NCI-H82 (cell line): ENCODE measurements at regions not wholly inside any gene's neighbourhood (a gene's known extent, or its start where the extent isn't known, plus 50 kb on each side); places are given as distances from the start of the nearest gene placed in this dataset.

ENCODE experiments used
- DNase-seq: peaks from one replicate; lab custom pipeline; 2025; lab: John Stamatoyannopoulos, UW

DNA sequence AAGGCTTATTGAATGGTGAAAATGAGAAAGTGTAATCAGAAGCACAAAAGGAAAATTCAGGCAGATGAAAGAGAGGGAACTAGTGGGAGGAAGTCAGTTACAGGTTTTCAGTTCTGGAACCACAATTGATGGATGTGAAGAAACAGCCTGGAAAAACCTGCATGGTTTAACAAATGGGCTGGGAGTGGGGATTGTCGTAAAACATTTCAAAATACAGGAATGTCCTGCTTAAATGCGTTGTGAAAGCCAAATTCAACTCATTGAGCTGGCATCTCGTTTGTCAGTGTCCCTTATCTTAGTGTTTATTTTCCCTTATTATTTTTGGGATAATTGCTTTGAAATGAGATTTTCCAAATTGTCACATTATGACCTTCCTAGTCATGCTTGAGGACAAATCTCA is 106.5 kb upstream of the RFC3 start:
- DNase-seq = no peak

DNA sequence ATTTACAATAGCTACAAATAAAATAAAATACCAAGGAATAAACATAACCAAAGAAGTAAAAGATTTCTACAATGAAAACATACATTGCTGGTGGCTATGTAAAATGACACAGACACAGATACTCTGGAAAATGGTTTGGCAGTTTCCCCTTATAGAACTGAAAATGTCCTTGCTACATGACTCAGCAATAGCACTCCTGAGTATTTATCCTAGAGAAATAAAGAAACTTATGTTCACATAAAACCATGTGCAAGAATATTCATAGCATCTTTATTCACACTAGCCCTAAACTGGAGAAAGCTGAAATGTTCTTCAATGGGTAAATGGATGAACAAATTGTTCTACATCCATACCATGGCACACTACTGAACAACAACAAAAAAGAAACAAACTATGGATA is 100.2 kb upstream of the RFC3 start:
- DNase-seq = no peak

- DNase-seq = no peak
Observed at GRCh38 chr13:33721724-33722123, 96.2 kb upstream of the RFC3 start.

GRCh38 chr13:33722216-33722915 is 95.6 kb upstream of the RFC3 start:
- no peak for DNase-seq

DNA sequence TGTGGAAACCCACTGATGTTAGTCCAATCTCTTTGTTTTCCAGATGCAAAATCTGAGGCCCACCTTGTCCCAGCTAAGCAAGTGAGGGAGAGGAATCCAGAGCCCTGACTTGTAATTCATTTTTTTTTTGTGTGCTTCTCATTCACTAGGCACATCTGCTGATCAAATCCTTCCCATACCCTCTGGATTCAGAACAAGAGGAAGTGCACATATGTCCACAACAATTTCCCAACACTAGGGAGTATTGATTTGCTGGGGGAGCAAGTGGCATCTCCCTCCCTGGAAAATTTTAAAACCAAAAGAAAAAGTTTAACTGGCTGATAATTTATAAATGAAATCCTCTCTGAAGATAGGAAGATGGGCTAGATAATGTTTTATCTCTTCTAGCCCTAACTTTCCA is 94.6 kb upstream of the RFC3 start:
- peak; percentile 14 for DNase-seq

- DNase-seq = peak; percentile 95
Observed at GRCh38 chr13:33723772-33724435, 94.0 kb upstream of the RFC3 start.

GRCh38 chr13:33725340-33725739 is 92.6 kb upstream of the RFC3 start:
- DNase-seq = no peak

- DNase-seq = no peak
Observed at GRCh38 chr13:33727297-33728083, 90.5 kb upstream of the RFC3 start.

DNA sequence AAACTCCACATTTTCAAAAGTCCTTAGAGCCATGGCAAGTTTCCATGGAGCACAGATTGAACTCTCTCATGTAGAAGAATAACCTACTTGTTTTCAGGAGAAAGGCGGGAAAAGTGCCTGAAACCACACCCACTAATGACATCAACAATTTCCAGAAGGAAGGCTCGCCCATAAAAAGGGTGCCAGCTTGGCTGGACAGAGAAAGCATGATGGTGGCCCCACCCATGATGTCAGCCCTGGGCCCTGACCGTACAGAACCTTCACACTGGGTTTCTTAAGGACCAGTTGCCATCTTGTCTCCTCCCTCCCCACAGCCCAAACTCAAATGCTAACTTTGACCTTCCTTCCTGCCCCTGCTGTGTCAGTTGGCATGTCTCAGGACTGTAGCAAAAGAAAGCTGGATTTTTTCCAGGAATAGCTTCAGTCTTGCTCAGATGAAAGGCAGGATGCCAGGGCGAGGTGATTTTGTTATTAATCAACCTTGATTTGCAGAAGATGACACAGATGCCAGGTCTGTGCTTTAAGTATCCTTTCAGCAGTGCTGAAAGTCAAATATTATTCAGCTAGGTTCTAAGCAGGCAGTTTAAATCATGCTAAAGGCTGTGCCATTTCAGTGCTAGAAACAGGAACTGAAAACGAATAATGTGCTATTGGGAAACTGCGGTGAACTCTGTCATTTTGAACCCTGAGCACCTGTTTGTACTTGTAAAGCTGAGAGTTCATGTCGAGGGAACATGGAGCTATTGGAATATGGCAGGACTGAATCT is 89.5 kb upstream of the RFC3 start:
- DNase-seq = no peak

- DNase-seq = no peak
Observed at GRCh38 chr13:33730147-33730546, 87.8 kb upstream of the RFC3 start.

GRCh38 chr13:33730619-33731018 is 87.3 kb upstream of the RFC3 start:
- no peak for DNase-seq

- no peak for DNase-seq
Observed at GRCh38 chr13:33735276-33735675, 82.7 kb upstream of the RFC3 start.

- no peak for DNase-seq
Observed at GRCh38 chr13:33739254-33739653, 78.7 kb upstream of the RFC3 start.

DNA sequence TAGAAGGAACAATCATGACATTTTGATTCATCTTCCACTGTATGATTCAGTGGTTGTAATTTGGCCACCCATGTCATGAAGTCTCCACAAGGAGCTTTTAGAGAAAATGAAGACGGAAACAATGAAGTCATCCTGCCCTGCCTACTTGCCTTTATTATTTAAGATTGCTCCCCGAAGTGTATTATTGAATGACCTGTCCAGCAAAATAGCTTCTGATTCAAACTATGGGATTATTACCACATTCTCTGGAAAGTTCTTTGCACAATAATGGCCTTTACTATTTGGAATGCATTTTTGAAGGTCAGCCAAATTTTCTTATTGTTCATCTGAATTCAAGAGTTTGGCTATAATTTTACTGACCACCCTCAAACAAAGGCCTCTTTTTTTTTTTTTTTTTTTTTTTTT is 77.8 kb upstream of the RFC3 start:
- no peak for DNase-seq

DNA sequence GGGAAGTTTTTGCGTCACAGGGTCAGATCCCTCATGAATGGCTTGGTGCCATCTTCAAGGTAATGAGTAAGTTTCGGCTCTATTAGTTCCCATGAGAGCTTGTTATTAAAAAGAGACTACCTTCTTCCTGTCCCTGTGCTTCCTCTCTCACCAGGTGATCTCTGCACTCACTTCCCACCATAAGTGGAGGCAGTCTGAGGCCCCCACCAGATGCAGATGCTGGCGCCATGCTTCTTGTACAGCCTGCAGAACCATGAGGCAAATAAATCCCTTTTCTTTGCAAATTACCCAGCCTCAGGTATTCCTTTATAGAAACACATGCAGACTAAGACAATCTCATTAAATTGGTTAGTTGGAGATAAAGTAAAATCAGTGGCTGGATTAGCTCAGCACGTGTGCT is 75.6 kb upstream of the RFC3 start:
- DNase-seq = peak; percentile 77

- no peak for DNase-seq
Observed at GRCh38 chr13:33743438-33744368, 74.2 kb upstream of the RFC3 start.

GRCh38 chr13:33744589-33745369 is 73.2 kb upstream of the RFC3 start:
- peak; percentile 57 for DNase-seq

- no peak for DNase-seq
Observed at GRCh38 chr13:33745370-33746324, 72.3 kb upstream of the RFC3 start.

- DNase-seq = no peak
Observed at GRCh38 chr13:33746867-33747266, 71.1 kb upstream of the RFC3 start.
